Peyer's patch (tissue), 4 donors: ENCODE measurements at regions not wholly inside any gene's neighbourhood (a gene's known extent, or its start where the extent isn't known, plus 50 kb on each side); places are given as distances from the start of the nearest gene placed in this dataset.

ENCODE experiments used
- POLR2A ChIP-seq, 2 donors: fragments of 450-650 bp; IDR thresholded peaks; one replicate each; pipeline ENCODE4 v1.5.1; 2017; ENCODE audit warnings: antibody characterized with exemption in 2 of 2, mild to moderate bottlenecking in 2 of 2, moderate library complexity in 2 of 2
- TF ChIP-seq, protein P1 (sequence below), 6 experiments: fragments of 450-650 bp in 4 of 6; fragments of 200-600 bp in 2 of 6; sonication (generic) in 1 of 6; IDR thresholded peaks; one replicate each; pipeline ENCODE4 v1.5.1; 2017 to 2019; ENCODE audit warnings: antibody characterized with exemption in 6 of 6, mild to moderate bottlenecking in 3 of 6, moderate library complexity in 1 of 6

DNA sequence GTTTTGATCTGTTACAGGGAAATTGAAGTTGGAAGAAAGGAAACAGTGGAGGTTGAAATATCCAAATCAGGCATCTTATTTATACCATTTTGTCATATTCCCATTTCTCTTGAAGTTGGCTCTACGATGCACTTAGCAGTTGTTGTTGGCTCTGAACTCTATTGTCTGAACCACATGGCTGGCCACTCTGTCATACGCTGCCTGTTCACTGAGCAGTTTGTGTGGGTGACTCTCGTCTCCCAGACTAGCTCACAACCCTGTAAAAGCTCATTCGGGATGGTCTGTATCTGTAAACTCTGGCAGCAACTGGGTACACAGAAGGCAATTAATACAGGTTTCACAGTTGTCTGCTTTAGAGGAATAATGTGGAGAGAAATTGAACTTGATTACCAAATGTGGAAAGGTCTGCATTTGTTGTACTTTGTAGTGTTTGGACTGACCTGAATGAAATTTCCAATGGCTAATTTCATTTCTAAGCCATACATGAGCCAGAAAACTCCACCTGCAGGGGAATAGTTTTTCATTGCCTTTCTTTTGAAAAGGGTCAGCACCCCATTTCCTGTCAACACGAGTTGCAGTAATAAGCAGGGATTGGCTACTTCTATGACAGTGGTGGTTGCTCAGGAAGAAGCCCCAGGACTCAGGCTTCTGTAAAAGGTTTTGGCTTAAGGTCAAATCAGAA, 378.2 kb downstream of the OSR1 start:
- TF ChIP-seq, protein P1, sequence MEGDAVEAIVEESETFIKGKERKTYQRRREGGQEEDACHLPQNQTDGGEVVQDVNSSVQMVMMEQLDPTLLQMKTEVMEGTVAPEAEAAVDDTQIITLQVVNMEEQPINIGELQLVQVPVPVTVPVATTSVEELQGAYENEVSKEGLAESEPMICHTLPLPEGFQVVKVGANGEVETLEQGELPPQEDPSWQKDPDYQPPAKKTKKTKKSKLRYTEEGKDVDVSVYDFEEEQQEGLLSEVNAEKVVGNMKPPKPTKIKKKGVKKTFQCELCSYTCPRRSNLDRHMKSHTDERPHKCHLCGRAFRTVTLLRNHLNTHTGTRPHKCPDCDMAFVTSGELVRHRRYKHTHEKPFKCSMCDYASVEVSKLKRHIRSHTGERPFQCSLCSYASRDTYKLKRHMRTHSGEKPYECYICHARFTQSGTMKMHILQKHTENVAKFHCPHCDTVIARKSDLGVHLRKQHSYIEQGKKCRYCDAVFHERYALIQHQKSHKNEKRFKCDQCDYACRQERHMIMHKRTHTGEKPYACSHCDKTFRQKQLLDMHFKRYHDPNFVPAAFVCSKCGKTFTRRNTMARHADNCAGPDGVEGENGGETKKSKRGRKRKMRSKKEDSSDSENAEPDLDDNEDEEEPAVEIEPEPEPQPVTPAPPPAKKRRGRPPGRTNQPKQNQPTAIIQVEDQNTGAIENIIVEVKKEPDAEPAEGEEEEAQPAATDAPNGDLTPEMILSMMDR (IDR thresholded peaks at IDR 0.05), result no peak
- no peak for TF ChIP-seq POLR2A (IDR thresholded peaks at IDR 0.05)
